GM21447 (cell line): ENCODE measurements at regions not wholly inside any gene's neighbourhood (a gene's known extent, or its start where the extent isn't known, plus 50 kb on each side); places are given as distances from the start of the nearest gene placed in this dataset.

Source experiments
- ATAC-seq: cut with Tn5 transposase; IDR thresholded peaks from one replicate; pipeline ENCODE4 v1.9.1; 2021; ENCODE audit not compliant: unreplicated experiment

DNA sequence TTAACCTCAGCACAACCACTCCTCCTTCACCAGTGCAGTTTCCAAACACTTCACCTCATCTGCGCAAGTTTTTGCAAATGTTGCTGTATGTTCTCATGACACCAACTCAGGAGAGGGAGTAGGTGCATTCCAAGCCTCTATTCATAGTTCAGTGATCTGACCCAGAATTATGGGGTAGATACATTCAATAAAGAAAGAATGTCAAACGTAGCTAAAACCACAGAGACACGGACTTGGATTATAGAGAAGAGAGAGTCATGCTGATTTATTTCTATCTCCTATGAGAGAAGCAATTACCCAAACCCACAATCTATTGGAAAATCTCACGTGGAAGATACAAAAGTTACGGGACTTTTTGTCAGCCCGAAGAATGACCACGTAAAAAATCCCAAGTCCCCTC is 1006.0 kb upstream of the TMEM132C start:
- no peak for ATAC-seq

DNA sequence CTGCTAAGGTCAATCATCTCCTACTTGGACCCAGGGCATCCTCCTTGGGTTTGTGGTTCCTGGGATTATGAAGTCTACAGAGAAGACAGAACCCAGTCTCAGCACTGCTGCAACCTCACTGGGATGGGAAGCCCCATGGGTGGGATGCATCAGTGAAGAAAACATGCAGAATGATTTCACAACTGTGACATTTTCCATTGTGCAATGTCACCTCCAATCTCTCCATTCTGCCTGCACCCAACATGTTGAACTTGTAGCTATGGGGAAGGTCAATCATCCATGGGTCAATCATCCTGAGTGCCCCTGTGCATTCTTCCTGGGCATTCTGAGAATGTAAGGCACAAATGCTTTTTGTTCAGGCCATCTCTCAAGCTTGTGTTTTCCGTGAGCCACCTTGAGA is 1004.4 kb upstream of the TMEM132C start:
- no peak for ATAC-seq

- ATAC-seq: no peak
These were observed 1003.3 kb upstream of the TMEM132C start for GRCh38 chr12:127263621-127264020.

- no peak for ATAC-seq
These were observed 999.8 kb upstream of the TMEM132C start for GRCh38 chr12:127267128-127267527.

- ATAC-seq: no peak
These were observed 998.8 kb upstream of the TMEM132C start for GRCh38 chr12:127268213-127268612.

DNA sequence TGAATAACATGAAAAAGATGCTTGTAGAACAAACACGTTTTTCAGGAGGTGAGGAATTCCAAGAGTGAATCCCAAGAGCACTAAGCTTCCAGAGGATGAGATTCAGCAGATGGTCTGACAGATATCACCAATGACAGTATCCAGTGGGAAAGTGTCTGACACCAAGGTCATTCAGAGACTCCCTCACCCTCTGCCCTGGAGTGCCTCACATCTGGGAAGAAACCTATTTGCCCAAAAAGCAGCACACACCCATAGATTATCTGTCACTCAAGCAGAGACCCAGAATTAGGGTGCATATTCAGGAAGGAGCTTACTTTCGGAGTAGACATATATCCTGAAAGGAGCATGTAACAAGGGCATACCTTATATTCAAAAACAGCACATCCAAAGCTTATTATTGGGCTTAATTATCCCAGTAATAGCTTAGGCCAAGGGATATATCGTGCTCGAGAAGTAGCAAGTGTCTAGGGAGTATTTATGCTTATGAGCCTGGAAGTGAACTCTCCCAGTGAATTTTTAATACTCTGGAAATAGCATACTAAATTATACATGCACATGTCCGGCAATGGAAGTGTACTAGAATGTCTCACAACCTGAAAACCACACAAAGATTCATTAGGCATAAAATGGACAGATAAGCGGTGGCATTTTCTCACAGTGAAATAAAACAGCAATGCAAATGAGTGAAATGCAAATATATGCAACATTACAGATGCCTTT is 998.1 kb upstream of the TMEM132C start:
- no peak for ATAC-seq

DNA sequence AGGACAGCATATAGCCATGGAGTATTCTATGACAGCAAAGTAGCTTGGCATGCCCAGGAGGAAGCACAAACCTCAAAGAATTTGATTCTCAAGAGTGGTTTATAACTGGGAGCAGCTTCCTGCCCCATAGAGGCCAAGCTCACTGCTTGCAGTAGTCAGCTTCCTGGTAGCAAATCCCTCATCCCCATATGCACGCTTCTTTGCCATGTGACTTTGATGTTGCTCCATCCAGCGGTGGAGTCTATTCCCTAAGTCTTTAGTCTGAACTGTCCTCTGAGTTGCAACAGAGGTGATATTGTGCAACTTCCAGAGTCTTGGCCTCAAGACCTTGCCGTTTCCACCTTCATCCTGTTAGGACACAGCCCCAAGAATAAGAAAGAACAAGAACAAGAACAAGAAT is 996.8 kb upstream of the TMEM132C start:
- ATAC-seq: no peak

DNA sequence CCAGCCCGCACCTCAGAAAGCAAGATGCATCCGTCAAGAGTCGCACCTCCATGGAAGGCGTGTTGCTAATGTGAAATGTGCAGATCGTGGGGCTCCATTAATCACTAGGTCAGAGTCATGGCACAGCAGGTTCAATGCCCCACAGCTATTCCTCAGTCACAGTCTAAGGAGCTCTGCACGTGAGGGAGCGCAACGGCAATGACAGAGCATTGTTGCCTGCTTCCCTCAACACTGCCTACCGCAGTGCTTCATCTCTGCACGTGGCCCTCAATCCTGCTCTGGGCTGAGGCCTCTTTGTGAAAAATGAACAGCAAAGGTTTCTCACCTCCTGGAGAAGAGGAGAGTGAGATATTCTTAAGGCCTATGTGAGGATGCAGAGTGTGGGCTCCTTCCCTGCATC is 995.2 kb upstream of the TMEM132C start:
- no peak for ATAC-seq

DNA sequence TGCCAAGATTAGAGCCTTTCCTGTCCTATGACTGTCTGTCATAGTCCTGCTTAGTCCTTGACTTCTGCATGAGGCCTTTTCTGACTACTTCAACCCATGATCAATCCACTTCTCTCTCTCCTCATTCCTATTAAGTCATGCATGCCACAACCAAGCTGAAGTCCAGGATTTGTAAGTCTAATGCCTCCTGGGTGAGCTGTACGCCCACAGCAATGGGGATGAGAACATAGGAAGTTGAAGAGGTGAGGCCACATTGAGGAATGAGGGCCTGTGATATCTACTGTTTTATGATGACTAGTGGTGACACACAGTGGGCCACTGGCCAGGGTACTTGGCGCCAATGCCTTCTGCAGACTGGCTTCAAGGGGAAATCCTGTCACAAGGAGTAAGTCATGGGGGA is 994.1 kb upstream of the TMEM132C start:
- no peak for ATAC-seq

DNA sequence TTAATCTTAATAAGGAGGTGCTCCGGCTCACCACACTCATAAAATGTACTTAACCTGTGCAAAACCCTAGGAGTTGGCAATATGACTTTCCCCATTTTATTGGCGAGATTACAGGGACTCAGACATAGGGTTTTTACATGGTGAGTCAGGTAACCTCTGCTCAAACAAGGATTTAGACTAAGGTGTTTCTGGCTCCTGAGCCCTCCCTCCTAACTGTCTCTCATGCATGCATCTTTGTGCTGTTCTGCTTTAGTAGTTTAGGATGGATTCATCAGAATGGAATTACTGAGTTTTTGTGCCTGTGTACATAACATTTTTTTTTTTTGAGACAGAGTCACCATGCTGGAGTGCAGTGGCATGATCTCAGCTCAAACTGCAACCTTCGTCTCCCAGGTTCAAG is 993.3 kb upstream of the TMEM132C start:
- ATAC-seq: no peak

- ATAC-seq: no peak
These were observed 991.6 kb upstream of the TMEM132C start for GRCh38 chr12:127275416-127275815.

- no peak for ATAC-seq
These were observed 989.1 kb upstream of the TMEM132C start for GRCh38 chr12:127277882-127278281.

DNA sequence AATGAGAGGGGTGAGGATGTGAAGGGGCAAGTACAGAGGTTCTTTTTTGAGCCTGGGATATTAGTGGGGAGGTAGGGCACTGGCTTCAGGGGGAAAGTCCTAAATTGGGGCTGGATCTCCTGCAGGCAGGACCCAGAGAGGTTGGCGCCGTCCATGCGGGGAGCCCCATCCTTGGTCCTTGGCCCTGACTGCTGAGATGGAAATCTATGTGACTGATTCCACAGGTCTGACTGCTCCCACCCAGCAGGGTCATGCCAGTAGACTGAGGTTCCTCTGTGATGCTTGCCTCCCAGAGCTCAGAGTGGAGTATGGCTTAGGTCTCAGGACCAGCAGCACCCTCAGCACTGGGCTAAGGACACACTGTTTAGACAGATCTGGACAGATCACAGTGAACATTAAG is 988.6 kb upstream of the TMEM132C start:
- ATAC-seq: no peak

- ATAC-seq: no peak
These were observed 986.3 kb upstream of the TMEM132C start for GRCh38 chr12:127280393-127281275.

DNA sequence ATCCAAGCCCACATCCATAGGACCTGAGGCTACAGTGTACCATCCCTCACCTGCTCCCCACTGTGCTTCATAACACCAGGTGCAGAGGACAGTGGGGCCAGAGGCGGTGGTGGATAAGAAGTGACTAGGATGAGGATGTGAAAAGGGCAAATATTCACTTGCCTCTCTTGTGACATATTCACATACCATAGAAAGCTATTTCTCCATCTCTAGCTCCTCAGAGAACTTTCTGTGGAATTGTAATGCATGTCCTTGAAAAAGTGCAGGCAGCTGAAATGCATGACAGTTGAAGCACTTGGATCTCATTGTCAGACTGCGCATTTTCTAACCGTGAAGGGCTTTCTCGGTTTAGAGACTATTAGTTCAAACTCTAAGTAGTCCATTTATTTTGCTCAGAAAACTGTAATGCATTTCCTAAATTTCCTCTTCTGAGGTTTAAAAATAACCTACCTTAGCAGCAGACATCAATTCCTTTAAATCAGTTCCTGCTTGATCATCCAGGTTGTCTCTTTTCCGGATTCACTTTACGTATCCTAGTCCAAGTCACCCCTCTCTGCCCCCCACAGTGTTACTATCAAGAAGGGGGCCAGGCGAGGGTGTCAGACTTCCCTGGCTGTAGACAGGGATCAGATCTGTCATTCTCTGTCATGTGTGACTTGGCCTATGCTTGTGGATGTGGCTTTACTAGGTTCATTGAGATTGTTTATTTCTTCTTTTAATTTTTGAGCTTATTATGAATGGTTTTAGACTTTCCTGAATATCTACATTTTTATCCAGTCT is 984.0 kb upstream of the TMEM132C start:
- no peak for ATAC-seq

DNA sequence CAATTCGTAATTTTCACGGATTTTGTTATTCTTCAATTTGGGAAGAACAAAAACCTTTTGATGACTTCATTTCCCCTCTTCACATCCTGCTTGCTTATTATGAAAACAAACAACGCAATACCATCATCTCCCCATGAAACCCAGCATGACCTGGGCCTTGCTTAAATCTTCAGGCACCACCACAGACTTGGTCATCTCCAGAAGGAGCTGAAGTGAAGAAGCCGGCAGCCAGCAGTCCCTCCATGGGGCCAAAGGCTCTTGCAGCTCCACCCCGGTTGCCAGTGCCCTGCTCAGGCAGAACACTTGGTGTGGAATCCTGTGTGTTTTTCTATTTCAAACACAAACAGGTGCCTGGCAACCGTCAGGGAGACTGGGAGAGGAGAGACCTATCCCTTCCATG is 982.9 kb upstream of the TMEM132C start:
- no peak for ATAC-seq

DNA sequence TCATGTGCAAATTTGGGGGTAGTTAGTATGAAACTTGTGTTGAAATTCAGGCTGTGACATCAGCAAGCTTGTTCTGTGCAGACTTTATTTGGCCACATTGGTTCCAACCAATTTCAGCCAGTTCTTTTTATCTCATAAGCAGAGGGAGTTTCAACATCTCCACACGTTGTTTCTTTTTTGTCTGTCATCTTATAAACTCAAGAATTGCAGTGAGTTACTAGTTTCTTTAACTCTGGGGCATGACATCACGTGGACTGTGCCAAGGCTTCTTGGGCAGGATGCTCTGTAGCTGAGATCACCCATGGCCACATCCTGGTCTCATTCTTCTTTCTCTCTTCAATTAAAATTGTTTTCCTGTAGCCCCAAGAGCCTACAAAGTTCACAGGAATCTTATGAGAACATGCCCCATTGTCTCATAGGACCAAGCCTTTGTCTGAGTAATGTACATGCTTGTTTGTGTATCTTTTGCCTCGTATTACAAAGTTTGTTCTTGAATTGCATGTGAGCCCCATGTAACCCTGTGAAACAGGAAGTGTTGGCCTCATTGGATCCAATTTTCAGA is 982.0 kb upstream of the TMEM132C start:
- ATAC-seq: no peak

GRCh38 chr12:127286281-127286680 is 980.7 kb upstream of the TMEM132C start:
- no peak for ATAC-seq

DNA sequence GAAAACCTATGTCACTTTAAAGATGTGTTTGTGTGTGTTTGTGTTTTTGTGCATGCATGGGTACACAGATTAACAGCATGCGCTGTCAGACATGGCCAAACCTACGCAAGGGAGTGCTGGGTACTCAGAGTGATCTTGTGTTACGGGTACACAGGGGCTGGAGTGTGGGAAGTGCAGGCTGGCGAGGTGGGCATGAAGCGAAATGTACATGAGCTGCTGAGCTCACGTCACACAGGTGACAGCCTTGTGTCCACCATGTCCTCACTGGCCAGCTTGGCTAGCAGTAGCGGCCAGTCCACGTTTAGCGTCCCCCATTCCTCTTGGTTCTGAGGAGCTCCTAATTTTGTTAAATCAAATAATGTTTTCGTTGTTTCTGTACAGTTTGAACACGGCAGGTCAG is 979.7 kb upstream of the TMEM132C start:
- ATAC-seq: no peak

DNA sequence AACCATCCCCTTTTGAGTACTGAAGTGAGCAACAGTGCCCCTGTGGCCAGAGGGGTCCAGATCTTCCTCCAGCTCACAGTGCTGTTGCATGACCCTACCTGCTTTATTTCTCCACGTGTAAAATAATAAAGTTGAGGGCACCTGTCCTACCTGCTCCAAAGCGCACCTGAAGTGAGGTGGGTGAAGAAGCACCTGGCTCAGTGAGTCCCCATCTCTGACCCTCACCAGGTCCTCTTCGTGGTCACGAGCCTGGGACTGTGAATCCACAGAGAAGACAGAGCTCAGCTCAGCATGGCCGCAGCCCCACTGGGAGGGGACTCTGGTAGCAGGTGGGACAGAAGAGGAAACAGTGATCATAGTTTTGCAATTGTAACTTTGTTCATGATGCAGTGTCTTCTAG is 976.7 kb upstream of the TMEM132C start:
- ATAC-seq: no peak

DNA sequence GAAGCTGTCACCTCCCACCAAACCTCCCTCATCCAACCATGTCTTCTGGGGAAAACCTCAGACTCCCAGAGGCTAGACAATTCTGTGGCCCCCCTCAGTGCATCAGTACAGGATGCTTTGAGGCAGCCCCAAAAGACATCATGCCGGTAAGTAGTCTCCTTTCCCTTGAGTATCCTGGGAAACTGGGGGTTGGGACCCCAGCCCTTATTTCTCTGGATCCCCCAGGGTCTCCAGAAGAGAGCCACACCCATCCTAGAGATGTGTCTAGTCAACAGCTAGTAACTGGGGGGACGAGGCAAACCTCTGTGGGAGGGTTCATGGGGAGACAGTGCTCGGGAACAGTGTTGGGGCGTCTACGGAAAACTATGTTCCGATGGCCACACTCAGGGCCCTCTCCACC is 974.2 kb upstream of the TMEM132C start:
- ATAC-seq: no peak
